Endothelial cell of umbilical vein (primary cell): ENCODE measurements at regions not wholly inside any gene's neighbourhood (a gene's known extent, or its start where the extent isn't known, plus 50 kb on each side); places are given as distances from the start of the nearest gene placed in this dataset.

Experiments used
- BruUV-seq: library from RNA; stranded (reverse); fragments of 400-500 nt; replicated peaks from 2 replicates; lab custom pipeline; 2021; lab: Mats Ljungman, UMichigan
- CTCF ChIA-PET: fragments of 300-600, 350-600 bp; sonication (Branson Sonifier 250); formaldehyde crosslinking; loops from one replicate; lab custom pipeline; 2021; ENCODE audit warnings: antibody characterized with exemption, inconsistent platforms; lab: Charles Lee
- POLR2A ChIA-PET: fragments of 300-600, 350-600 bp; sonication (Branson Sonifier 250); formaldehyde crosslinking; loops from one replicate; lab custom pipeline; 2021; ENCODE audit warnings: antibody characterized with exemption, inconsistent platforms; lab: Charles Lee
- DNase-seq: peaks from one replicate; pipeline ENCODE4 v3.0.0-alpha.2; 2011; ENCODE audit warnings: low read depth, low spot score
- FAIRE-seq: peaks from 2 replicates; lab custom pipeline; 2011; peaks lifted over from hg19 to GRCh38; lab: Jason Lieb, UNC
- H2AFZ ChIP-seq: 2 replicates; pipeline ENCODE4 v1.6.0; 2012; ENCODE audit warnings: low read depth, low read length, control low read depth, inconsistent platforms
- H3K27ac ChIP-seq: 2 replicates; pipeline ENCODE4 v1.5.1; 2011; ENCODE audit warnings: low read depth, mild to moderate bottlenecking, control low read depth, low read length, moderate library complexity; ENCODE audit not compliant: insufficient read depth
- H3K27me3 ChIP-seq, 2 experiments: 2 replicates each; pipeline versions ENCODE4 v1.6.0 to v1.6.1; 2011; ENCODE audit warnings: low read length in 2 of 2, mixed read lengths in 1 of 2; ENCODE audit not compliant: control insufficient read depth in 2 of 2, insufficient read depth in 2 of 2
- H3K36me3 ChIP-seq, 2 experiments: 2 replicates in 1 of 2; 3 replicates in 1 of 2; pipeline ENCODE4 v1.5.1; 2011; ENCODE audit warnings: low read length in 2 of 2, mild to moderate bottlenecking in 1 of 2, moderate library complexity in 1 of 2; ENCODE audit not compliant: control insufficient read depth in 2 of 2, insufficient read depth in 2 of 2; ENCODE audit errors: extremely low read depth in 1 of 2
- H3K4me1 ChIP-seq: 3 replicates; pipeline ENCODE4 v1.5.1; 2011; ENCODE audit warnings: mild to moderate bottlenecking, low read length; ENCODE audit not compliant: control insufficient read depth, insufficient read depth; ENCODE audit errors: extremely low read depth
- H3K4me2 ChIP-seq: 2 replicates; pipeline ENCODE4 v1.6.1; 2011; ENCODE audit warnings: low read length, control low read depth, mixed read lengths; ENCODE audit not compliant: insufficient read depth
- H3K4me3 ChIP-seq, 3 experiments: fragments of 200-600 bp in 1 of 3; sonication (generic), shearing (Covaris generic) in 1 of 3; replicated peaks in 1 of 3; 2 replicates each; pipeline ENCODE4 v1.5.1; 2011 to 2016; ENCODE audit warnings: control low read depth in 3 of 3, low read length in 3 of 3, mild to moderate bottlenecking in 2 of 3, inconsistent platforms in 1 of 3, low read depth in 1 of 3, moderate library complexity in 1 of 3; ENCODE audit not compliant: insufficient read depth in 1 of 3
- H3K79me2 ChIP-seq: 2 replicates; pipeline ENCODE4 v1.6.0; 2012; ENCODE audit warnings: low read length, inconsistent platforms; ENCODE audit not compliant: control insufficient read depth, insufficient read depth
- H3K9ac ChIP-seq: replicated peaks from 2 replicates; pipeline ENCODE3; 2011; ENCODE audit warnings: low read length, control low read depth; ENCODE audit not compliant: insufficient read depth; ENCODE audit errors: extremely low read depth
- H3K9me1 ChIP-seq: replicated peaks from 3 replicates; pipeline ENCODE4 v1.6.0; 2011; ENCODE audit warnings: mild to moderate bottlenecking, low read length; ENCODE audit not compliant: control insufficient read depth, insufficient read depth; ENCODE audit errors: extremely low read depth
- H3K9me3 ChIP-seq: replicated peaks from 2 replicates; pipeline ENCODE4 v1.5.1; 2012; ENCODE audit warnings: low read length, inconsistent platforms; ENCODE audit not compliant: control insufficient read depth, insufficient read depth
- H4K20me1 ChIP-seq: replicated peaks from 2 replicates; pipeline ENCODE3; 2011; ENCODE audit warnings: mild to moderate bottlenecking, low read length; ENCODE audit not compliant: control insufficient read depth, insufficient read depth; ENCODE audit errors: extremely low read depth
- CTCF ChIP-seq, 2 donors: IDR thresholded peaks; 1 replicate in 1 of 2; 2 replicates in 1 of 2; pipeline ENCODE4 v1.5.1; 2011; ENCODE audit warnings: low read length in 2 of 2, mild to moderate bottlenecking in 2 of 2, moderate library complexity in 2 of 2, control low read depth in 1 of 2, inconsistent platforms in 1 of 2, low read depth in 1 of 2; ENCODE audit not compliant: insufficient read depth in 1 of 2; ENCODE audit errors: extremely low read depth in 1 of 2
- EZH2 ChIP-seq: IDR thresholded peaks from 2 replicates; pipeline ENCODE4 v1.6.1; 2012; ENCODE audit warnings: borderline replicate concordance, low read depth, mild to moderate bottlenecking, moderate library complexity, low read length, inconsistent platforms; ENCODE audit not compliant: severe bottlenecking
- GATA2 ChIP-seq: IDR thresholded peaks from 2 replicates; pipeline ENCODE4 v1.7.0; 2011; ENCODE audit warnings: low read depth, mild to moderate bottlenecking, moderate library complexity, mixed read lengths, low read length; ENCODE audit not compliant: insufficient read length, insufficient read depth
- JUN ChIP-seq: IDR thresholded peaks from 2 replicates; pipeline ENCODE4 v1.6.1; 2011; ENCODE audit warnings: borderline replicate concordance, low read depth; ENCODE audit not compliant: insufficient read length, insufficient read depth
- dilution Hi-C: fragments of 300-500 bp; cut with MboI; formaldehyde crosslinking; loops from one replicate; pipeline ENCODE4 v1.15.0; 2019; ENCODE audit warnings: low sequenced_read_pairs; ENCODE audit not compliant: extremely low pct_ligation_motif_present
- intact Hi-C: fragments of 100-400 bp; cut with micrococcal nuclease; formaldehyde crosslinking; loops from one replicate; pipeline ENCODE4 v1.10.0; 2022

GRCh38 chr2:22904126-22904684 is 480.8 kb upstream of the KLHL29 start:
- intact Hi-C loops = no loop called here
- no peak overlapping the region for H3K4me2 ChIP-seq
- no peaks in the 10 kb centered on the region for H4K20me1 ChIP-seq
- no TSS peak for BruUV-seq
- no peaks in the 10 kb centered on the region for H3K27me3 ChIP-seq
- H3K79me2 ChIP-seq = no peaks in the 10 kb centered on the region
- FAIRE-seq (no peak), DNase-seq (no peak)
- H3K9ac ChIP-seq = no peak overlapping the region
- no peaks in the 10 kb centered on the region for H3K36me3 ChIP-seq
- H3K4me1 ChIP-seq = no peaks in the 10 kb centered on the region
- H3K4me3 ChIP-seq = no peak overlapping the region
- ChIA-PET POLR2A (no interaction called here), CTCF (no interaction called here)
- peaks cover 1% of the 10 kb centered on the region for H3K9me3 ChIP-seq
- no peak overlapping the region for H2AFZ ChIP-seq
- H3K9me1 ChIP-seq = no peaks in the 10 kb centered on the region
- dilution Hi-C loops = no loop called here
- H3K27ac ChIP-seq = no peak overlapping the region
- TF ChIP-seq GATA2 = no peak
- TF ChIP-seq JUN = no peak
- no peak for TF ChIP-seq CTCF (IDR thresholded peaks at IDR 0.05; ENCODE audit: extremely low read depth in 1 of 2, insufficient read depth in 1 of 2, low read depth in 1 of 2, low read length in 2 of 2)

GRCh38 chr2:22907330-22907729 is 477.6 kb upstream of the KLHL29 start:
- no peaks in the 10 kb centered on the region for H4K20me1 ChIP-seq
- ChIA-PET CTCF (no interaction called here), POLR2A (no interaction called here)
- no peaks in the 10 kb centered on the region for H3K79me2 ChIP-seq
- H3K36me3 ChIP-seq = no peaks in the 10 kb centered on the region
- TF ChIP-seq EZH2 = no peak
- TF ChIP-seq CTCF (IDR thresholded peaks at IDR 0.05; ENCODE audit: extremely low read depth in 1 of 2, insufficient read depth in 1 of 2, low read depth in 1 of 2, low read length in 2 of 2) = no peak
- TF ChIP-seq JUN = no peak
- no peak for TF ChIP-seq GATA2
- DNase-seq = no peak
- H3K27ac ChIP-seq = no peak overlapping the region
- no TSS peak for BruUV-seq
- H3K9me3 ChIP-seq = peaks cover 2% of the 10 kb centered on the region
- H3K9me1 ChIP-seq = no peaks in the 10 kb centered on the region
- no peak for FAIRE-seq
- no peak overlapping the region for H3K4me3 ChIP-seq
- H3K4me2 ChIP-seq = no peak overlapping the region
- dilution Hi-C loops = no loop called here
- no peaks in the 10 kb centered on the region for H3K4me1 ChIP-seq
- H3K9ac ChIP-seq = no peak overlapping the region
- intact Hi-C loops = no loop called here
- no peak overlapping the region for H2AFZ ChIP-seq
- no peaks in the 10 kb centered on the region for H3K27me3 ChIP-seq
